A549 (cell line): ENCODE measurements at regions not wholly inside any gene's neighbourhood (a gene's known extent, or its start where the extent isn't known, plus 50 kb on each side); places are given as distances from the start of the nearest gene placed in this dataset.

ENCODE experiments used
- ATAC-seq, 2 experiments: fragments of 200-7000 bp in 1 of 2; fragments of >200 bp in 1 of 2; cut with Nextera tagmentation in 1 of 2; cut with Tn5 transposase in 1 of 2; 3 replicates each; pipeline versions ENCODE4 v1.8.0 to v1.9.1; 2018 to 2020; ENCODE audit warnings: mild to moderate bottlenecking in 1 of 2, moderate library complexity in 1 of 2
- CTCF ChIA-PET: fragments of 300-600 bp; sonication (Branson Sonifier 250); formaldehyde crosslinking; extraction: SDS; loops from one replicate; lab custom pipeline; 2021; ENCODE audit warnings: antibody characterized with exemption, inconsistent platforms; lab: Yijun Ruan, JAX
- POLR2A ChIA-PET: fragments of 350-600 bp; formaldehyde crosslinking; extraction: SDS; loops from one replicate; lab custom pipeline; 2021; ENCODE audit warnings: antibody characterized with exemption, inconsistent platforms; lab: Yijun Ruan, JAX
- DNase-seq, 2 experiments: peaks; one replicate each; pipeline versions ENCODE4 v3.0.0 to v3.0.0-alpha.2; 2011 to 2016; ENCODE audit warnings: low read depth in 1 of 2, low spot score in 1 of 2
- FAIRE-seq: peaks from 2 replicates; lab custom pipeline; 2011; peaks lifted over from hg19 to GRCh38; lab: Jason Lieb, UNC
- H3K27ac ChIP-seq, 2 experiments: fragments of >200 bp; sonication (Bioruptor Twin); formaldehyde crosslinking; 3 replicates each; pipeline ENCODE4 v1.5.1; 2016 to 2017
- H3K4me1 ChIP-seq: fragments of >200 bp; sonication (Bioruptor Twin); formaldehyde crosslinking; 3 replicates; pipeline ENCODE4 v1.6.1; 2016
- H3K4me2 ChIP-seq: fragments of >200 bp; sonication (Bioruptor Twin); formaldehyde crosslinking; 3 replicates; pipeline ENCODE4 v1.6.1; 2016
- H3K4me3 ChIP-seq: fragments of >200 bp; sonication (Bioruptor Twin); formaldehyde crosslinking; 3 replicates; pipeline ENCODE4 v1.5.1; 2016
- H3K9me3 ChIP-seq: fragments of >200 bp; sonication (Bioruptor Twin); formaldehyde crosslinking; 3 replicates; pipeline ENCODE4 v1.6.1; 2016
- CBX8 ChIP-seq: fragments of 200-600 bp; sonication (generic); IDR thresholded peaks from 2 replicates; pipeline ENCODE4 v1.6.1; 2016
- EP300 ChIP-seq, 2 experiments: fragments of >200 bp; sonication (Bioruptor Twin); formaldehyde crosslinking; IDR thresholded peaks; 2 replicates in 1 of 2; 3 replicates in 1 of 2; pipeline ENCODE4 v1.6.1; 2016 to 2017
- ESRRA ChIP-seq: fragments of 150-350 bp; IDR thresholded peaks from 2 replicates; pipeline ENCODE4 v1.6.1; 2014; ENCODE audit warnings: mild to moderate bottlenecking, low read length, borderline replicate concordance
- FOSL2 ChIP-seq, 2 experiments: fragments of 450-650 bp in 1 of 2; fragments of >200 bp in 1 of 2; sonication (Bioruptor Twin) in 1 of 2; formaldehyde crosslinking; IDR thresholded peaks; 2 replicates each; pipeline versions ENCODE4 v1.5.0 to v1.6.1; 2016 to 2020; ENCODE audit warnings: mild to moderate bottlenecking in 1 of 2, moderate library complexity in 1 of 2
- HEYL ChIP-seq: fragments of 250-450 bp; sonication (Bioruptor Pico); IDR thresholded peaks from 2 replicates; pipeline ENCODE4 v1.8.0; 2021; ENCODE audit warnings: mild to moderate bottlenecking, moderate library complexity
- HOXA7 ChIP-seq: fragments of 250-450 bp; sonication (Bioruptor Pico); IDR thresholded peaks from 2 replicates; pipeline ENCODE4 v1.5.0; 2020; ENCODE audit warnings: mild to moderate bottlenecking, moderate library complexity
- HOXB13 ChIP-seq: fragments of 250-450 bp; sonication (Bioruptor Pico); IDR thresholded peaks from 2 replicates; pipeline ENCODE4 v1.5.0; 2020; ENCODE audit warnings: low read depth, mild to moderate bottlenecking, moderate library complexity
- JUNB ChIP-seq: fragments of >200 bp; sonication (Bioruptor Twin); formaldehyde crosslinking; IDR thresholded peaks from 2 replicates; pipeline ENCODE4 v1.6.1; 2016
- KDM5A ChIP-seq: fragments of 200-600 bp; sonication (generic); IDR thresholded peaks from 2 replicates; pipeline ENCODE4 v1.6.1; 2016; ENCODE audit warnings: antibody characterized with exemption, mild to moderate bottlenecking
- MAFK ChIP-seq: fragments of 450-650 bp; IDR thresholded peaks from 2 replicates; pipeline ENCODE4 v1.6.1; 2014; ENCODE audit not compliant: partially characterized antibody
- MAZ ChIP-seq: fragments of 150-350 bp; IDR thresholded peaks from 2 replicates; pipeline ENCODE4 v1.6.1; 2014; ENCODE audit warnings: antibody characterized with exemption, low read depth, low read length, borderline replicate concordance
- NFE2L2 ChIP-seq: fragments of 150-350 bp; conservative IDR thresholded peaks from 2 replicates; pipeline ENCODE4 v1.6.1; 2014; ENCODE audit warnings: low read length
- NPAS2 ChIP-seq: fragments of 250-450 bp; sonication (Bioruptor Pico); IDR thresholded peaks from 2 replicates; pipeline ENCODE4 v1.8.0; 2022; ENCODE audit warnings: mild to moderate bottlenecking, moderate library complexity, borderline replicate concordance
- PHF8 ChIP-seq: fragments of 200-600 bp; sonication (generic); IDR thresholded peaks from 2 replicates; pipeline ENCODE4 v1.6.1; 2016; ENCODE audit warnings: low read depth, mild to moderate bottlenecking, antibody characterized with exemption, moderate library complexity, borderline replicate concordance
- POLR2AphosphoS2 ChIP-seq: conservative IDR thresholded peaks from 2 replicates; pipeline ENCODE4 v1.6.1; 2012; ENCODE audit warnings: low read length, improper control_type of control experiment, inconsistent platforms
- RCOR1 ChIP-seq: fragments of 150-350 bp; IDR thresholded peaks from 2 replicates; pipeline ENCODE4 v1.6.1; 2014; ENCODE audit warnings: antibody characterized with exemption, low read length, low read depth
- SREBF2 ChIP-seq: fragments of 450-650 bp; IDR thresholded peaks from 2 replicates; pipeline ENCODE4 v1.6.1; 2014; ENCODE audit warnings: mild to moderate bottlenecking, moderate library complexity
- TP53 ChIP-seq: fragments of 250-450 bp; sonication (Bioruptor Pico); IDR thresholded peaks from 2 replicates; pipeline ENCODE4 v1.5.0; 2021; ENCODE audit warnings: mild to moderate bottlenecking, moderate library complexity
- ZNF302 ChIP-seq: fragments of 250-450 bp; sonication (Bioruptor Pico); IDR thresholded peaks from 2 replicates; pipeline ENCODE4 v1.9.0; 2021; ENCODE audit warnings: inconsistent platforms, mild to moderate bottlenecking, moderate library complexity
- ZSCAN20 ChIP-seq: fragments of 250-450 bp; sonication (Bioruptor Pico); IDR thresholded peaks from 2 replicates; pipeline ENCODE4 v1.8.0; 2022; ENCODE audit warnings: mild to moderate bottlenecking, moderate library complexity
- WGBS: methylation state at CpG from one replicate; pipeline ENCODE4 v1.1.6; 2017; ENCODE audit errors: missing lambda C conversion rate; 5-methylcytosine and 5-hydroxymethylcytosine counted together
- TF ChIP-seq, protein P1 (sequence below): fragments of 250-450 bp; sonication (Bioruptor Pico); IDR thresholded peaks from 2 replicates; pipeline ENCODE4 v1.5.0; 2021; ENCODE audit warnings: mild to moderate bottlenecking, moderate library complexity, borderline replicate concordance
- TF ChIP-seq, protein P2 (sequence below): fragments of >200 bp; sonication (Bioruptor Twin); formaldehyde crosslinking; IDR thresholded peaks from 2 replicates; pipeline ENCODE4 v1.6.1; 2016
- TF ChIP-seq, protein P3 (sequence below): IDR thresholded peaks from 2 replicates; pipeline ENCODE4 v1.6.1; 2012; ENCODE audit warnings: low read depth, borderline replicate concordance
- TF ChIP-seq, protein P4 (sequence below): IDR thresholded peaks from 2 replicates; pipeline ENCODE4 v1.6.1; 2012
- TF ChIP-seq, protein P5 (sequence below): fragments of >200 bp; sonication (Bioruptor Twin); formaldehyde crosslinking; IDR thresholded peaks from 3 replicates; pipeline ENCODE4 v1.5.1; 2016
- TF ChIP-seq, protein P6 (sequence below): fragments of 450-650 bp; IDR thresholded peaks from 2 replicates; pipeline ENCODE4 v1.6.1; 2014; ENCODE audit warnings: antibody characterized with exemption

DNA sequence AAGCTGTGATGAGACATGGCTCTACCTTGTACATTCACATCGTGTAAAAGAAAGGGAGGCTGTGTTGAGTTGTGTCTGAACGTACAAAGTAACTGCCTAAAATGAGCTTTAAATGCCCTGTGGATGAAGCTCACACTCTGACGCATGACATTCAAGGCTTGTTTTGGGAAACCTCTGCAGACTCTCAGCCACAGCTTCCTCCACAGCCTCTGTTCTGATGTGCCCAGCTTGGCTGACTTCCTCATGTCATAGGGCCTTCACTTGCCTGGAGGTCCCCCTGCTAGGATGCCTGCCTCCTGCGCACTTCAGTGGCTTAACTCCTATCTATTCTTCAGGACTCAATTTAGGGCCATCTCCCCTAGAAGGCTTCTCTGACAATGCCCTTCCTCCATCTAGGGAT lies 230.0 kb upstream of the HABP2 start:
- no peak for TF ChIP-seq CBX8
- TF ChIP-seq NFE2L2 = no peak
- TF ChIP-seq, protein P1, sequence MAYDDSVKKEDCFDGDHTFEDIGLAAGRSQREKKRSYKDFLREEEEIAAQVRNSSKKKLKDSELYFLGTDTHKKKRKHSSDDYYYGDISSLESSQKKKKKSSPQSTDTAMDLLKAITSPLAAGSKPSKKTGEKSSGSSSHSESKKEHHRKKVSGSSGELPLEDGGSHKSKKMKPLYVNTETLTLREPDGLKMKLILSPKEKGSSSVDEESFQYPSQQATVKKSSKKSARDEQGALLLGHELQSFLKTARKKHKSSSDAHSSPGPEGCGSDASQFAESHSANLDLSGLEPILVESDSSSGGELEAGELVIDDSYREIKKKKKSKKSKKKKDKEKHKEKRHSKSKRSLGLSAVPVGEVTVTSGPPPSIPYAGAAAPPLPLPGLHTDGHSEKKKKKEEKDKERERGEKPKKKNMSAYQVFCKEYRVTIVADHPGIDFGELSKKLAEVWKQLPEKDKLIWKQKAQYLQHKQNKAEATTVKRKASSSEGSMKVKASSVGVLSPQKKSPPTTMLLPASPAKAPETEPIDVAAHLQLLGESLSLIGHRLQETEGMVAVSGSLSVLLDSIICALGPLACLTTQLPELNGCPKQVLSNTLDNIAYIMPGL = no peak
- no peak for TF ChIP-seq KDM5A
- TF ChIP-seq, protein P2, sequence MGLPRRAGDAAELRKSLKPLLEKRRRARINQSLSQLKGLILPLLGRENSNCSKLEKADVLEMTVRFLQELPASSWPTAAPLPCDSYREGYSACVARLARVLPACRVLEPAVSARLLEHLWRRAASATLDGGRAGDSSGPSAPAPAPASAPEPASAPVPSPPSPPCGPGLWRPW = no peak
- TF ChIP-seq HOXB13 (CRISPR knock-in tag) = no peak
- no peak for TF ChIP-seq FOSL2 (IDR thresholded peaks at IDR 0.05)
- TF ChIP-seq FOSL2 (CRISPR knock-in tag; IDR thresholded peaks at IDR 0.05) = no peak
- TF ChIP-seq PHF8 = no peak
- ATAC-seq = no peak
- no peaks in the 10 kb centered on the region; the same call in 1 of the 3 replicates for H3K9me3 ChIP-seq
- peaks cover 29% of the 10 kb centered on the region for H3K4me1 ChIP-seq
- H3K4me3 ChIP-seq = no peak overlapping the region
- FAIRE-seq = no peak
- POLR2A ChIA-PET = no interaction called here
- H3K27ac ChIP-seq = 0 out of 6 replicates have a peak overlapping the region, but pooled peaks of 1 of the 2 experiments have one; percentile 17
- DNase-seq = no peak
- CTCF ChIA-PET = interaction anchor here (1.3 to 1.4 kb wide), 2 partner anchors 27 to 29 kb away, joined by 3 read pairs; no protein-coding TSS in a partner anchor
- 84% methylated on average over 4 of the region's 4 CpGs for WGBS
- no peak overlapping the region for H3K4me2 ChIP-seq

DNA sequence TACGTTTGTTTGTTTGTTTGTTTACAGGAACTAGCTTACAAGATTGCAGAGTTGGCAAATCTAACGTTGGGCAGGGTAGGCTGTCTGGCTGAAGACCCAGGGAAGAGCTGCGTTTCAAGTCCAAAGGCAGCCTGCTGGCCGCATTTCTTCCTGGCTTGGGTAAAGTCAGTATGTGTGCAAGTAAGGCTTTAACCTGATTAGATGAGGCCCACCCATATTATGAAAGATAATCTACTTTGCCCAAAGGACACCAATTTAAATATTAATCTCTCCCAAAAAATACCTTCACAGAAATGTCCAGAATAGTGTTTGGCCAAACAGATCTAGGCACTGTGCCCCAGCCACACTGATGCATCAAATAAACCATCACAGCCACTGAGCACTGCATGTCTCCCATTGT lies 228.9 kb upstream of the HABP2 start:
- DNase-seq (no peak), FAIRE-seq (no peak)
- H3K4me3 ChIP-seq = no peak overlapping the region
- 75% methylated on average over 4 of the region's 4 CpGs for WGBS
- TF ChIP-seq HOXA7 (CRISPR knock-in tag) (no peak), ZNF302 (CRISPR knock-in tag) (no peak), ESRRA (no peak), JUNB (no peak), MAZ (no peak), SREBF2 (no peak), MAFK (no peak), TP53 (CRISPR knock-in tag) (no peak), NPAS2 (no peak), HEYL (no peak), RCOR1 (no peak), EP300 (IDR thresholded peaks at IDR 0.05) (no peak), NFE2L2 (no peak), ZSCAN20 (CRISPR knock-in tag) (no peak), POLR2AphosphoS2 (no peak)
- TF ChIP-seq, protein P3, sequence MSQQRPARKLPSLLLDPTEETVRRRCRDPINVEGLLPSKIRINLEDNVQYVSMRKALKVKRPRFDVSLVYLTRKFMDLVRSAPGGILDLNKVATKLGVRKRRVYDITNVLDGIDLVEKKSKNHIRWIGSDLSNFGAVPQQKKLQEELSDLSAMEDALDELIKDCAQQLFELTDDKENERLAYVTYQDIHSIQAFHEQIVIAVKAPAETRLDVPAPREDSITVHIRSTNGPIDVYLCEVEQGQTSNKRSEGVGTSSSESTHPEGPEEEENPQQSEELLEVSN = no peak
- TF ChIP-seq, protein P2 = no peak
- TF ChIP-seq, protein P4, sequence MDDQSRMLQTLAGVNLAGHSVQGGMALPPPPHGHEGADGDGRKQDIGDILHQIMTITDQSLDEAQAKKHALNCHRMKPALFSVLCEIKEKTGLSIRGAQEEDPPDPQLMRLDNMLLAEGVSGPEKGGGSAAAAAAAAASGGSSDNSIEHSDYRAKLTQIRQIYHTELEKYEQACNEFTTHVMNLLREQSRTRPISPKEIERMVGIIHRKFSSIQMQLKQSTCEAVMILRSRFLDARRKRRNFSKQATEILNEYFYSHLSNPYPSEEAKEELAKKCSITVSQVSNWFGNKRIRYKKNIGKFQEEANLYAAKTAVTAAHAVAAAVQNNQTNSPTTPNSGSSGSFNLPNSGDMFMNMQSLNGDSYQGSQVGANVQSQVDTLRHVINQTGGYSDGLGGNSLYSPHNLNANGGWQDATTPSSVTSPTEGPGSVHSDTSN = no peak
- TF ChIP-seq, protein P5, sequence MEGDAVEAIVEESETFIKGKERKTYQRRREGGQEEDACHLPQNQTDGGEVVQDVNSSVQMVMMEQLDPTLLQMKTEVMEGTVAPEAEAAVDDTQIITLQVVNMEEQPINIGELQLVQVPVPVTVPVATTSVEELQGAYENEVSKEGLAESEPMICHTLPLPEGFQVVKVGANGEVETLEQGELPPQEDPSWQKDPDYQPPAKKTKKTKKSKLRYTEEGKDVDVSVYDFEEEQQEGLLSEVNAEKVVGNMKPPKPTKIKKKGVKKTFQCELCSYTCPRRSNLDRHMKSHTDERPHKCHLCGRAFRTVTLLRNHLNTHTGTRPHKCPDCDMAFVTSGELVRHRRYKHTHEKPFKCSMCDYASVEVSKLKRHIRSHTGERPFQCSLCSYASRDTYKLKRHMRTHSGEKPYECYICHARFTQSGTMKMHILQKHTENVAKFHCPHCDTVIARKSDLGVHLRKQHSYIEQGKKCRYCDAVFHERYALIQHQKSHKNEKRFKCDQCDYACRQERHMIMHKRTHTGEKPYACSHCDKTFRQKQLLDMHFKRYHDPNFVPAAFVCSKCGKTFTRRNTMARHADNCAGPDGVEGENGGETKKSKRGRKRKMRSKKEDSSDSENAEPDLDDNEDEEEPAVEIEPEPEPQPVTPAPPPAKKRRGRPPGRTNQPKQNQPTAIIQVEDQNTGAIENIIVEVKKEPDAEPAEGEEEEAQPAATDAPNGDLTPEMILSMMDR = no peak
- TF ChIP-seq, protein P6, sequence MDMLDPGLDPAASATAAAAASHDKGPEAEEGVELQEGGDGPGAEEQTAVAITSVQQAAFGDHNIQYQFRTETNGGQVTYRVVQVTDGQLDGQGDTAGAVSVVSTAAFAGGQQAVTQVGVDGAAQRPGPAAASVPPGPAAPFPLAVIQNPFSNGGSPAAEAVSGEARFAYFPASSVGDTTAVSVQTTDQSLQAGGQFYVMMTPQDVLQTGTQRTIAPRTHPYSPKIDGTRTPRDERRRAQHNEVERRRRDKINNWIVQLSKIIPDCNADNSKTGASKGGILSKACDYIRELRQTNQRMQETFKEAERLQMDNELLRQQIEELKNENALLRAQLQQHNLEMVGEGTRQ = no peak
- TF ChIP-seq, all 56 proteins: peak for 0
- no peaks in the 10 kb centered on the region; the same call in 1 of the 3 replicates for H3K9me3 ChIP-seq
- H3K4me1 ChIP-seq = peaks cover 39% of the 10 kb centered on the region
- H3K4me2 ChIP-seq = no peak overlapping the region
- ChIA-PET CTCF (interaction anchor here (1.3 kb wide), 1 partner anchor 26 kb away, joined by 3 read pairs; no protein-coding TSS in a partner anchor), POLR2A (no interaction called here)
- H3K27ac ChIP-seq = no peak overlapping the region
- no peak for ATAC-seq
